ENCODE measurements at regions not wholly inside any gene's neighbourhood (a gene's known extent, or its start where the extent isn't known, plus 50 kb on each side); places are given as distances from the start of the nearest gene placed in this dataset.
A peak's percentile ranks its signal among the peaks of the same experiment; 100 is the strongest.

DNA sequence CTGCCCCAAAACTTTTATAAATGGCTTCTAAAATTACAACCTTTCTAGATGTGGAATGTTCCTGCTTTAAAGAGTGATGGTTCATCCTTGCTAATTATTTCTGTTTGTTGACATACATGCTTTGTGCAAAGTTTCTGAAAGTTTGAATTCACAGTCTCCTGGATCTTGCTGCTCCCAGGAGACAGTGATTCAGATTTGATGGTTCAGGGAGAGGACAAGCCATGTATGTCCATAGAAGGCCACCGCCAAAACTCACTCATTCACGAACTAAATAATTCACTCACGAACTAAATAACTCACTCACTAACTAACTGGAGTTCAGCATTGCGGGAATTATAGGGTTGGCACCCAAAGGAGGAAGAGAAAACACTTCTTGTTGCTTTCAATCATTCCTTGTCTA lies 416.5 kb upstream of the ZEB2 start:
- no peak overlapping the region for H3K27ac ChIP-seq (ENCODE audit: low read length, poor library complexity, severe bottlenecking)
- H3K4me1 ChIP-seq (ENCODE audit: control insufficient read depth, insufficient read depth, low read depth, low read length): peaks cover 1% of the 10 kb centered on the region
- H3K9ac ChIP-seq (ENCODE audit: low read length): no peak overlapping the region
- no peak overlapping the region for H3K14ac ChIP-seq (ENCODE audit: low read length in 2 of 2)
- H3K27me3 ChIP-seq (ENCODE audit: control insufficient read depth in 1 of 2, insufficient read depth in 1 of 2, low read length in 2 of 2): no peaks in the 10 kb centered on the region
- no peak overlapping the region for H4K8ac ChIP-seq (ENCODE audit: low read length)
- H2BK15ac ChIP-seq (ENCODE audit: low read depth, poor library complexity, severe bottlenecking): no peak overlapping the region
- DNase-seq: peak; percentile 15
- H3K18ac ChIP-seq (ENCODE audit: low read depth in 1 of 2, low read length in 2 of 2): peak overlapping the region; percentile 9 to 38
- H3K4ac ChIP-seq (ENCODE audit: low read depth in 1 of 2, low read length in 2 of 2): peak overlapping the region in 1 of 2 experiments; percentile 83
- H3K79me1 ChIP-seq (replicated peaks; ENCODE audit: low read length, poor library complexity, severe bottlenecking): no peaks in the 10 kb centered on the region
- H2BK12ac ChIP-seq (ENCODE audit: low read length in 2 of 2): peak overlapping the region; percentile 38 to 49
- no peaks in the 10 kb centered on the region for H3K36me3 ChIP-seq (ENCODE audit: control insufficient read depth in 1 of 2, insufficient read depth in 2 of 2, low read depth in 1 of 2, low read length in 2 of 2)
- no peaks in the 10 kb centered on the region for H3K9me3 ChIP-seq (ENCODE audit: control insufficient read depth, low read length)
- no peak overlapping the region for H2AFZ ChIP-seq (ENCODE audit: low read depth, low read length)
- H3K23ac ChIP-seq (ENCODE audit: low read length in 2 of 2): no peak overlapping the region
- WGBS: 71% methylated on average over 4 of the region's 4 CpGs
- no peak overlapping the region for H4K91ac ChIP-seq (ENCODE audit: low read length)
- H2BK120ac ChIP-seq (ENCODE audit: low read depth, low read length): no peak overlapping the region
- no peak overlapping the region for H3K4me2 ChIP-seq (ENCODE audit: low read length, poor library complexity, severe bottlenecking)
- H3K4me3 ChIP-seq (ENCODE audit: insufficient read depth in 1 of 2, low read depth in 1 of 2, low read length in 2 of 2): no peak overlapping the region
- H2AK5ac ChIP-seq (ENCODE audit: low read length, severe bottlenecking): peak overlapping the region; percentile 59
- H2BK5ac ChIP-seq (ENCODE audit: low read depth, low read length, poor library complexity, severe bottlenecking): no peak overlapping the region

DNA sequence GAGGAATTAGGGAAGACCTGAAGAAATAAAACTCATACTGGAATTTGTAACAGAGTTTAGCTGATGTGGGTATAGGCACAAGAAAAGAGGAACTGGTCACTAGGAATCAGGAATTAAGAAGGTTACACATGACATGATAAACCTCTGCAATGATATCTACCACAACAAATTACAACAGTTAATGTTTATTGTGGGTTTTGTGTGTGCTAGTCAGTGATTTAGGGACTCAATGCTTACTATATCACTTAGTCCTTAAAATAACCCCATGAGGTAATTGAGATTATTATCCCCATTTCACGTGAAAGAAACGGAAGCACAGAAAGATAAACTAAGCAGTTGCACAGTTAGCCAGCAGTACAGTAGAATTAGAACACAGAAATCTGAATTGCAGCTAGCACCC lies 415.8 kb upstream of the ZEB2 start:
- Histone ChIP-seq H2BK120ac (ENCODE audit: low read depth, low read length) (no peak overlapping the region), H3K23ac (ENCODE audit: low read length in 2 of 2) (no peak overlapping the region), H3K4me1 (ENCODE audit: control insufficient read depth, insufficient read depth, low read depth, low read length) (peaks cover 1% of the 10 kb centered on the region), H2BK12ac (ENCODE audit: low read length in 2 of 2) (no peak overlapping the region), H3K18ac (ENCODE audit: low read depth in 1 of 2, low read length in 2 of 2) (peak overlapping the region in 1 of 2 experiments; percentile 21), H4K91ac (ENCODE audit: low read length) (no peak overlapping the region), H3K9ac (ENCODE audit: low read length) (no peak overlapping the region), H2BK5ac (ENCODE audit: low read depth, low read length, poor library complexity, severe bottlenecking) (no peak overlapping the region), H2AFZ (ENCODE audit: low read depth, low read length) (no peak overlapping the region), H3K4me2 (ENCODE audit: low read length, poor library complexity, severe bottlenecking) (no peak overlapping the region), H2BK15ac (ENCODE audit: low read depth, poor library complexity, severe bottlenecking) (no peak overlapping the region), H3K4ac (ENCODE audit: low read depth in 1 of 2, low read length in 2 of 2) (no peak overlapping the region), H4K8ac (ENCODE audit: low read length) (no peak overlapping the region), H3K4me3 (ENCODE audit: insufficient read depth in 1 of 2, low read depth in 1 of 2, low read length in 2 of 2) (no peak overlapping the region), H3K79me1 (replicated peaks; ENCODE audit: low read length, poor library complexity, severe bottlenecking) (no peaks in the 10 kb centered on the region), H3K27me3 (ENCODE audit: control insufficient read depth in 1 of 2, insufficient read depth in 1 of 2, low read length in 2 of 2) (no peaks in the 10 kb centered on the region), H3K14ac (ENCODE audit: low read length in 2 of 2) (no peak overlapping the region), H3K36me3 (ENCODE audit: control insufficient read depth in 1 of 2, insufficient read depth in 2 of 2, low read depth in 1 of 2, low read length in 2 of 2) (no peaks in the 10 kb centered on the region), H2AK5ac (ENCODE audit: low read length, severe bottlenecking) (no peak overlapping the region), H3K9me3 (ENCODE audit: control insufficient read depth, low read length) (no peaks in the 10 kb centered on the region), H3K27ac (ENCODE audit: low read length, poor library complexity, severe bottlenecking) (no peak overlapping the region)
- peak; percentile 63 for DNase-seq
- 56% methylated on average over 2 of the region's 2 CpGs for WGBS

DNA sequence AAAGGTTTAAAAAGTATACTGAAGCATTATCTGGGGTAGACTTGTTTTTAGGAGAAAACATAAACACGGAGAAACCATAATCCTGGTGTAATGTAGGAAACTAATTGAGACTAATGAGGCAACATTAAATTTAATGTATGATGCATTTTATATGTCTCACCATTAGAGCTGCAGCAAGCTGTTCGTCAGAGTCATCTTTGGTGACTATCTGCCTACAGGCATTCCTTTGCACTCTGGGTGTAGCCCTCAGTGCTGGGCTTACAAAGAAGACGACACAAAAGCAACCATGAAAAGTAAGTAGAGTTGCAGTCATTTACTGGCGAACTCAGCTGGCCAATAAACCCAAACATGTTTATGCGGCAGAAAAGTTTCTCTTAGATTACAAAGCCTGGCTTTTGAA lies 415.3 kb upstream of the ZEB2 start:
- Histone ChIP-seq H2BK12ac (ENCODE audit: low read length in 2 of 2) (peak overlapping the region in 1 of 2 experiments; percentile 54), H2AK5ac (ENCODE audit: low read length, severe bottlenecking) (no peak overlapping the region), H3K9ac (ENCODE audit: low read length) (no peak overlapping the region), H3K36me3 (ENCODE audit: control insufficient read depth in 1 of 2, insufficient read depth in 2 of 2, low read depth in 1 of 2, low read length in 2 of 2) (no peaks in the 10 kb centered on the region), H3K79me1 (replicated peaks; ENCODE audit: low read length, poor library complexity, severe bottlenecking) (no peaks in the 10 kb centered on the region), H3K9me3 (ENCODE audit: control insufficient read depth, low read length) (no peaks in the 10 kb centered on the region), H3K18ac (ENCODE audit: low read depth in 1 of 2, low read length in 2 of 2) (peak overlapping the region; percentile 45 to 82), H4K8ac (ENCODE audit: low read length) (peak overlapping the region; percentile 60), H2BK5ac (ENCODE audit: low read depth, low read length, poor library complexity, severe bottlenecking) (no peak overlapping the region), H3K14ac (ENCODE audit: low read length in 2 of 2) (no peak overlapping the region), H3K27ac (ENCODE audit: low read length, poor library complexity, severe bottlenecking) (no peak overlapping the region), H3K4ac (ENCODE audit: low read depth in 1 of 2, low read length in 2 of 2) (no peak overlapping the region), H3K27me3 (ENCODE audit: control insufficient read depth in 1 of 2, insufficient read depth in 1 of 2, low read length in 2 of 2) (no peaks in the 10 kb centered on the region), H3K23ac (ENCODE audit: low read length in 2 of 2) (no peak overlapping the region), H2BK120ac (ENCODE audit: low read depth, low read length) (no peak overlapping the region), H3K4me3 (ENCODE audit: insufficient read depth in 1 of 2, low read depth in 1 of 2, low read length in 2 of 2) (no peak overlapping the region), H2AFZ (ENCODE audit: low read depth, low read length) (no peak overlapping the region), H4K91ac (ENCODE audit: low read length) (no peak overlapping the region), H2BK15ac (ENCODE audit: low read depth, poor library complexity, severe bottlenecking) (no peak overlapping the region), H3K4me1 (ENCODE audit: control insufficient read depth, insufficient read depth, low read depth, low read length) (peaks cover 1% of the 10 kb centered on the region), H3K4me2 (ENCODE audit: low read length, poor library complexity, severe bottlenecking) (no peak overlapping the region)
- WGBS: 83% methylated on average over 4 of the region's 5 CpGs
- peak; percentile 21 for DNase-seq

DNA sequence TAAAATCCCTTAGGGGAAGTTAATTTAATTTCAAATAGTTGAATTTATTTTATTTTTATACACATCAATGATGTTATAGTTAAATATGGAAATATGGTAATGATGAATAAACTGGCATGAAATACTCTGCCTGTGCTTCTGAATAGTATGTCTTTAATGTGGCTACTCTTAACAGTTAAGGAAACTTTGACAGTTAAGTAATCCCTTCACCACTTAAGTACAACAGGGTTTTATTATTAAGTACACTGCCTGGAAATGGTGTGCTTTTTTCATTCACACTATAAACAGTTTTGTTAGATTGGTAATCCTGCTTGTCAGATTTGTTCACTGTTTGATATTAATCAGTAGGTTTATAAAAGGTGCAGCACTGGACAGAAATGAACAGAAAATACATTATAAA lies 412.0 kb upstream of the ZEB2 start:
- Histone ChIP-seq H2AK5ac (ENCODE audit: low read length, severe bottlenecking) (no peak overlapping the region), H3K4me1 (ENCODE audit: control insufficient read depth, insufficient read depth, low read depth, low read length) (no peaks in the 10 kb centered on the region), H2BK15ac (ENCODE audit: low read depth, poor library complexity, severe bottlenecking) (no peak overlapping the region), H3K27me3 (ENCODE audit: control insufficient read depth in 1 of 2, insufficient read depth in 1 of 2, low read length in 2 of 2) (no peaks in the 10 kb centered on the region), H2AFZ (ENCODE audit: low read depth, low read length) (no peak overlapping the region), H3K79me1 (replicated peaks; ENCODE audit: low read length, poor library complexity, severe bottlenecking) (no peaks in the 10 kb centered on the region), H3K4ac (ENCODE audit: low read depth in 1 of 2, low read length in 2 of 2) (no peak overlapping the region), H3K18ac (ENCODE audit: low read depth in 1 of 2, low read length in 2 of 2) (no peak overlapping the region), H2BK120ac (ENCODE audit: low read depth, low read length) (no peak overlapping the region), H3K36me3 (ENCODE audit: control insufficient read depth in 1 of 2, insufficient read depth in 2 of 2, low read depth in 1 of 2, low read length in 2 of 2) (no peaks in the 10 kb centered on the region), H3K9ac (ENCODE audit: low read length) (no peak overlapping the region), H4K91ac (ENCODE audit: low read length) (no peak overlapping the region), H3K4me2 (ENCODE audit: low read length, poor library complexity, severe bottlenecking) (no peak overlapping the region), H3K9me3 (ENCODE audit: control insufficient read depth, low read length) (no peaks in the 10 kb centered on the region), H4K8ac (ENCODE audit: low read length) (no peak overlapping the region), H3K4me3 (ENCODE audit: insufficient read depth in 1 of 2, low read depth in 1 of 2, low read length in 2 of 2) (no peak overlapping the region), H3K14ac (ENCODE audit: low read length in 2 of 2) (no peak overlapping the region), H3K27ac (ENCODE audit: low read length, poor library complexity, severe bottlenecking) (no peak overlapping the region), H2BK5ac (ENCODE audit: low read depth, low read length, poor library complexity, severe bottlenecking) (no peak overlapping the region), H3K23ac (ENCODE audit: low read length in 2 of 2) (no peak overlapping the region), H2BK12ac (ENCODE audit: low read length in 2 of 2) (no peak overlapping the region)
- DNase-seq: peak; percentile 37
